GM19455 (cell line): ENCODE measurements at regions not wholly inside any gene's neighbourhood (a gene's known extent, or its start where the extent isn't known, plus 50 kb on each side); places are given as distances from the start of the nearest gene placed in this dataset.
"Not testable (repeated sequence)": the region's sequence is repeated elsewhere in the genome, so short reads cannot be mapped to it uniquely, and the experiment has no call there.

Experiments used
- ATAC-seq: cut with Tn5 transposase; IDR thresholded peaks from one replicate; pipeline ENCODE4 v1.9.1; 2021; ENCODE audit not compliant: unreplicated experiment

DNA sequence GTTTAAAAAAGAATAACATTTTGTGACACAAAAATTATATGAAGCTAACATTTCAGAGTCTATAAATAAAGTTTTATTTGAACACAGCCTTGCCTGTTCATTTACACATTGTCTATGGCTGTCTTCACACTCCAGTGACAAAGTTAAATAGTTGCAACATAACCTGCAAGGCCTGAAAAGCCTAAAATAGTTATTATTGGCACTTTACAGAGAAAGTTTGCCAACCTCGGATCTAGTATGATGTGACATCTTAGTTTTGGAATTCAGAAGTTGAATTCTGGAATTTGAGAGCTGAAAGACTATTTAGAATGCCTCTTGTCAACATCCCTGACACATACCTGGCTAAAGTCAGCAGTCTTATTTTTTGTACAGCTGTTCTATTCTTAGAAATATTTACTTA lies 68.3 kb downstream of the DYRK2 start:
- ATAC-seq: no peak

DNA sequence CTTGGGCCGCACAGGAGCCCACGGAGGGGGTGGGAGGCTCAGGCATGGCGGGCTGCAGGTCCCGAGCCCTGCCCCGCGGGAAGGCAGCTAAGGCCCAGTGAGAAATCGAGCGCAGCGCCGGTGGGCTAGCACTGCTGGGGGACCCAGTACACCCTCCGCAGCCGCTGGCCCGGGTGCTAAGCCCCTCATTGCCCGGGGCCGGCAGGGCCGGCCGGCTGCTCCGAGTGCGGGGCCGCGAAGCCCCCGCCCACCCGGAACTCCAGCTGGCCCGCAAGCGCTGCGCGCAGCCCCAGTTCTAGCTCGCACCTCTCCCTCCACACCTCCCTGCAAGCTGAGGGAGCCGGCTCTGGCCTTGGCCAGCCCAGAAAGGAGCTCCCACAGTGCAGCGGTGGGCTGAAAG lies 70.8 kb downstream of the DYRK2 start:
- not testable (repeated sequence) for ATAC-seq

DNA sequence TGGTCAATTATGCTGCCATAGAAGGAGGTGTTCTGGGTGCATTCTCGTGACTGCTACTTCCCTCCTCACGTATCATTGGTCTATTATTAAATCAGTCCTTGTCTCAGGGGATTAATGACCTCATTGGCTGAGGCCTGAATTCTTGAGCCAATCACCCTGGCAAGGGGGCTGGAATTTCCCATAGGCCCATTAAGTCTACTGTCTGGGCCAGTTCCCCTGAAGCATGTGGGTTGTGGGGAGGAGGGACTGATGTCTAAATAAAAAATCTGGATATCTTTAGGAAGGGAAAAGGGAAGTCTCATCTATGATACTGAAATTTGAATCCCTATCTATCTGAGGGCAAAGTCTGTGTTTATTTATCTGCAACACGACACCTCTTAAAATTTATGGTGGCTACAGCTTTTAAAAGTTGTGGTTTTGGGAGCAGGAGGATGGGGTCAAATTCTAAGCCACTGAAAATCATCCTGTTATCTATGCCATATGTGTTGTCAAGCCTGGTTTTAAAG lies 71.9 kb downstream of the DYRK2 start:
- ATAC-seq: no peak

DNA sequence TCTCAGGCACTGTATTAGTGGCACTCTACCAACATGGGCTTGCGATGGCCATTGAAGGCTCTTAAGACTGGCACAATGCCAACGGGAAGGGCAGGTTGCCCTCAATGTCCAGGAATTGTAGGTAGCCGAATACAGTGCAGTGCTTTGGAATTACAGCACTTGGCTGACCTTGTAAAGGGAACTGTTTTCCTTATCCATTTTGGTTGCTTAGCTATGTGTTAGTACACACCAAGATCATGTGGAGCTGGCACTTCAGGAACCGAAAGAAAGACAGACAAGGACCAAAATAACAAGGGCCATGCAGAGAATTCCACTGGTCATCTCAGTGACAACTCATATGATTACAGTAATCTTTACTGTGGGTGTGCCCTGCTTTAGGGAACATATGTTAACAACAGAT lies 72.7 kb downstream of the DYRK2 start:
- ATAC-seq: no peak

DNA sequence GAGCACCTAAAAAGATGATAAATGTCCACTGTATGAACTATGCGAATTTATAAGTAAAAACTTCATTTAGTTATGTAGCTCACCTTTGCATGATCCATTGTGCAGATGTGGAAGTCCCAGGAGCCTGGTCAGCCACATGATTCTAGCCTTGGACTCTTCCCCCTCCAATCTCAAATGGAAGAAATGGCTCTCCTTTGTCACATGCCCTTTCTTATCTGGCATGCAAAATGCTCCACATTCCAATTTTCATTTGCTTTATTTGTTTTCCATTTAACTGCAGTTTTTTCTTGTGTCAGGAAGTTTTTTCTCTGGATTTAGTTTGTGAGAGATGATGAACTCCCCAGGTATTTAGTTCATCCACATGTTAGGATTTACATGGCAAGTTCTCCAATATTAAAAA lies 73.8 kb downstream of the DYRK2 start:
- no peak for ATAC-seq

DNA sequence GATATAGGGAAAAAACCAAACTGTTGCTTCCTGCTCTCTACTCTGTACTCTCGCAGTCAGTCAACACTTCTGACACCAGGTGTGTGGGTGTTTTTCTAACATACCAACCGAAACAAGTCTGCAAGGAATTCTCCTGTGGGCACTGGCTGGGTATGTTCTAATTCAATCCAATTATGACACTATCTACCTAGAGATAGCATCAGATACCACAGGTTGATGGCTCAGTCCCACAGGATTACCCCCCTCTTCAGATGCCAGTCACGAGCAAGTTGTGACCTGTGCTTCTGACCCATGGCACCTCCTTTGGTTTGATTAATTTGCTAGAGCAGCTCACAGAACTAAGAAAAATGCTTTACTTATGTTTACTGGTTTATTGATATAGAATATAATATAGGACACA lies 78.3 kb downstream of the DYRK2 start:
- ATAC-seq: no peak

DNA sequence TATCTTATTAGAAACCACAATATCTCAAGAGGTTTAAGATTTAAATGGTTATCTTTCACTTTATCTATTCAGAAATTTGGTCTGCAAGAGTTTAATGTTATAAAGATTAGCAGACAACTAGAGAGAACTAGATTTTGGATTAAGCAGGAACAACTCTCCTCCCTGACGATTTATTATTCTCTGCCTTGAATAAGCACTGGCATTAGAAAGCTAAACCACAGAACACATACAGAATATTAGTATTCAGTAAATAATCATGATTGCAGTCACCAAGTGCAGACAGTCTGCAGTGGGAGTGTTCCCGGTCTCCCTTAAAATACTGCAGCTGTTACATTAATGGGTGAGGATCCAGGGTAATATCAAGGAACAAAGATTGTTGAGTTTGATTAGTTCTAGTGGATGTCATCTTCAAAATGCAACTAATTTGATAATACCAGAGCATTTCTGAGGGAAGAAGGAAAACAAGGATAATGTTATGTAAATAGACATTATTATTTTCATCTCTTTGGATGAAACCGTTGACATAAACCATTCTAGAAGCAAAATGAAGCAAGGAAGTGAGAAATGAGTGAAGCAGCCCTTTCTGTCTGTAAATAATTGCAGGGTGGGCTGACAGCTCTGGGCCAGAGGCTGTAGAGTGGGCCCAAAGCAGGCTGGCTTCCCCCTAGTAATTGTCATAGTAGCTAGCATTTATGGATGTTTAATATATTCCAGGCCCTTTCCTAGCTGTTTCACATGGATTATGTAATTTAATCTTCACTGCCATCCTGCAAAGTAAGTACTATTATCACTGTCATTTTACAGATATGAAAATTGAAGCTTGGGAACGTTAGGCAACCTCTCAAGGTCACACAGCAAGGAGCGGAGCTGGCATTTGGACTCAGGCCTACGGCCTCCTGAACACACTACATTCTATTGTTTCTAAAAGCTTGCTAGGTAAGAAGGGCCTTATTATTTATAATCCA lies 79.4 kb downstream of the DYRK2 start:
- ATAC-seq: no peak

DNA sequence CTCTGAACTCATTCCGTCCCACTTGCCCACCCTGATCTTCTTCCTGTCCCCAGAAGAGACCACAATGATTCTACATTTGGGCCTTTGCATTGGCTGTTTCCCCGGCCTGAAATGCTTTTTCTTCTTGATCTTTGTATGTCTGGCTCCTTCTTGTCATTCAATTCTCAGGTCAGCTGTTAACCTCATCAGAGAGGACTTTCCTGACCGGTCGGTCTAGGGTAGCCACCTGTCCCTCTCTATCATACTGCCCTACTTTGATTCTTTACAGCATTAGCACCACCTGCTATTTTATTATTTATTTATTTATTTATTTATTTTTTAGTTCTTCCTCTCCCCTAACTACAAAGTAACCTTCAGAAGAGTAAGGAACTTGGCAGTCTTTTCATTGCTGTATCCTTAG lies 84.3 kb downstream of the DYRK2 start:
- no peak for ATAC-seq

DNA sequence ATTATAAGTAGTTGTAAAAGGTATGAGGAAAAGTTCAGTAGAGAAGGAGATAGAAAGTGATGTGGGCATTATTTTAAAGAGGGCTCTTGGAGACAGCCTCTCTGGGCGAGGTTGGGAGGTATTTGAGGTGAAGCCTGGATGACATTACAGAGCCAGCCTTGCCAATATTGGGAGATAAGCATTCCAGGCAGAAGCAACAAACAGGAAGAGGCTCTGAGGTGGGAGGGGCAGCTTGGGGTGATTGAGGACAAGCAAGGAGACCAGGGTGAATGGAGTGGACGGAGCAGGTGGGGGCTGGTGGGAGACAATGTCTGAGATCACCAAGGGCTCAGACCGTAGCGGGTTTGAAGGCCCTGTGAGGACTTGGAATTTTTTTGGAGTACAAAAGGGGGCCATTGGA lies 87.3 kb downstream of the DYRK2 start:
- ATAC-seq: no peak

DNA sequence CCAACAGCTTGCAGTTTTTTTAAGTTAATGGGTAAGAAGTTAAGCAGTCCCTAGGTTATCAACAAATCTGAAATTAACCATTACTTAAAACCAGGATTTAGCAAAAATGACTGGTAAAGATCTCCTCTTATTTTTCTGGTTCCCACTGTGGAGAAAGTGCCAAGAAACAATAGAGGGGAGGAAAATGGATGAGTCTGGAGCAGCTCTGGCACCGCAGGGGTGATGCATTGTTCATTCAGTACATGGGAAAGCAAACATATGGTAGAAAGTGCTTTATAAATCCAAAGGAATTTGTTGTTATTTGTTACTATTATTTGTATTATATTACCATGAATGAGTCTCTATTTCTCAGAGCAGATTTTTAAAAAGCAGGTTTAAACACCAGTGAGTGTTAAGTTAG lies 92.2 kb downstream of the DYRK2 start:
- no peak for ATAC-seq

DNA sequence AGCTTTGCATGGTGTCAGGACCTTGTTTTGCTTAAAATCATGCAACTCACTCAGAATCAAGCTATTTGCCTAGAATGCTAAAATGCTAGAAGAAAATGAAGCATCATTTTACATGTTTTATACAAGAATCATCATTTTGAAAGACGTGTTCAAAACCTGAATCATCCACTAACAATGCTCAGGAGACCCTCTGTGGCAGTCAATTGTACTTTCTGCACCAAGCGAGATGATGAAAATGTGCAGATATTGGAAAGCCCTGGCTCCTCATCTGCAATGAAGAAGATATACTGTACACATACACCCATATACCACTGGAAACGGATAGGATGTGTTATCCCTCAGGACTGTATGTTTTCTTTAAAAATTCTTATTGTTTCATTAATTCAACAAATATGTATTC lies 92.7 kb downstream of the DYRK2 start:
- ATAC-seq: no peak

DNA sequence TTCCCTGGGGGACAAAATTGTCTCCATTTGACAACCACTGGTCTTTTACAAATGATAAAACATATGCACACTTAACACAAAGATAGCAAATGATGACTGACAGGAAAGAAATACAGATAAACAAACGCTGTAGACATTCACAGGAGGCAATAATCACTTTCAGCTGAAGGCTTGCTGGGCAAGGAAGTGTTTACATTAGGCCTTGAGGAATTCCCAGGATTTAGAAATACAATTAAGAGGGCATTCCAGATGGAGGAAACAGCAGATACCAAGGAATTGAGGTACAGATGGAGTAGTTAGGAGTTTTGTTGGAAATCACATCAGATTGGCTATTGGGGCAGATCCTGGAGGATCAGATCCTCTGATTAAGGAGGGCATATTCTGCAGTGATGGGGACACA lies 93.9 kb downstream of the DYRK2 start:
- no peak for ATAC-seq

DNA sequence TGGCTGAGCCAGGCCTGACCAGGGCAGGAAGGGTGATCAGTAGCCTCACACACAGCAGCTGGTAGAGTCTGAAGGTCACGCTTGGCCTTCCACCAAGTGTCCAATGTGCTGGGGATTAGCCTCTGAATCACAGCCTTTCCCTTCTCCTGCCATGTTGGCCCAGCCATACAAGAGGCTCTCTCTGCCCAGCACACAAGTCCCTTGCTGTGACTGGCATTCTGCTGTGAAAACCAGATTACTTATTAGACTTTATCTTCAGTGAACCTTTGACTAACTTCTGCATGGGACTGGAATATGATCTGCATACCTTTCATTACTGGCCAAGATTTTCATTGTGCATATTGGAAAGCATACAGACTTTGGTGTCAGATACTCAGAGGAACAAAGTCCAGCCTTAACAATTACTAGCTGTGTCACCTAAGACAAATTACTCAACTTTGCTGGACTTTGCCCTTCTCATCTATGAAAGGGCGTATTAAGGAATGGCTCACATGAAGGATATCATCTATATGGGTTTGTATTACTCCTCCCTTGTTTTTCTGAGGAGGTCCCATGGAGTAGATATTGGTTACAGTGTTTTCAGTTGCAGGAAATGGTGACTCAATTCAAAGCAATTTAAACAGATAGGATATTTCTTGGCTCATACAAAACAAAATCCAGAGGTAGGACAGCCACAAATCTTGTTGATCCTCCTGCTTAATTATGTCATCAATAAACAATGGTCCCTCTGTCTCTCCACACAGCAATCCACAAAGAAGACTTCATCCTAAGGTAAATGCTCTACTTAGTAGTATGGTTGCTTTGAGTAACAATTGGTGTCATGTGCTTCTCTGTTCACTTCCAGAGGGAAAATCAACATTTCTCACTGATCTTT lies 99.6 kb downstream of the DYRK2 start:
- no peak for ATAC-seq

DNA sequence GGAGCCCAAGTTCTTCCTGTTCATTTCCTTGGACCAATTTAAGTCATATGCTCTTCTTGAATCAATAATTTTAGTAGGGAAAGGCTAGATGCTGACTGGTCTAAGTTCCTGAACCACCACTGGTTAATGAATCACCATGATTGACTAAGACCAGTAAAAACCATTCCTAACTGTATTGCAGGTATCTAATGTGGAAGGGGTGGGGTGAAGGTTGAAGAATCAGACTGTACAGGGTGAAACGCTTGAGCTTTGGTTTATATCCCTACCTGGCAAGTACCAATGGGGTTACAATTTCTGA lies 100.1 kb downstream of the DYRK2 start:
- no peak for ATAC-seq

DNA sequence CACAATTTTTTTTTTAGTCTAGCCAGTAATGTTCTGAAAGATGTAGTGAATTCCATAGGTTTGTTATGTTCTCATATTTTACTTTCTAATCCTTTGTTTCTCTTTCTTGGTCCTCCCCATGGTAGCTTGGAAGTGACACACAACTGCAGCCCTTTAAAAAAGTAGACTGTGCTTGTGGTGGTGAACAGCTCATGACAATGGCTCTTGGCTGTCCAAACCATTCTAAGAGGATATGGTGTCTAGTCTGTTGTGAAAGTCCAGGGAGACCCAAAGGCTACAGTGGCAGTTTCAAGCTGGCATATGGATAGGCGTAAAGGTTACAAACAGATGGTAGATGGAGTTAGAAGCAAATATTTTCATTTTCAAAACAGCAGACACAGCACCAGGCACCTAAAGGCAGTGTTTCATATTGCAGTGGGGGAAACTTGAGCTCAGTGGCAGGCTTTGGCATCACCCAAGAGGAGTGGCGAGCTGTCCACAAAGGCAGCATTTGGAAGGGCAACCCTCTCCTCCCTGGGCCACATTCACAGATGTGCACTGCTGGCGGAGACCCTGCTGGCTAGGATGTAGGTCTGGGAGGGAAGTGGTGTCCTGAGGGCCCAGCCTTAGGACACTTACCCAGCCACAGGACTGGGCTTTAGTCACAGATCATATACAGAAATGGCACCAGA lies 102.1 kb downstream of the DYRK2 start:
- ATAC-seq: no peak

DNA sequence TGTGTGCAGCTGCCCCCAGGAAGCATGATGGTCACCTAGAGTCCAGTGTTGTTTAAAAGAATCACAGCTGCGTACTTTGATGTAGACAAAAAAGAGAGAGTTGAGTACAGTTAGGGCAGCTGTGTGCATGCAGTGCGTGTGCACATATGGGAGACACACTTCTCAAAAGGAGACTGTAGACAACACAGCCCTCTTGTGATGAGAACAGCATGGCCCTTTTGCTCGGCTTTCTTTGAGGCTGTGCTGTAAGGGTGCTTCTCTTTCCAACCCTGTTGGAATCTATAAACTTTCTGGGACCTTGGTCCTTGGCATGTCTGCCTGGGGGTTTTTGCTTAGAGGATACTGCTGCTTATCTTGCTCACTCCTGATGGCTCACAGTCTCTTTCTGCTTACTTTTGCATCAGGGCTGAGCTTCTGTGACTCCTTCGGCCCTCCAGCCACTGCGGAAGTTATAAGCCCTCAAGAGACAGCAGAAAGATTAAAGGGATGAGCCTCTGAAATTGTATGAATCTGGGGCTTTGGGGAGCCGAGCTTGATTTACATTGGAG lies 102.9 kb downstream of the DYRK2 start:
- ATAC-seq: no peak

DNA sequence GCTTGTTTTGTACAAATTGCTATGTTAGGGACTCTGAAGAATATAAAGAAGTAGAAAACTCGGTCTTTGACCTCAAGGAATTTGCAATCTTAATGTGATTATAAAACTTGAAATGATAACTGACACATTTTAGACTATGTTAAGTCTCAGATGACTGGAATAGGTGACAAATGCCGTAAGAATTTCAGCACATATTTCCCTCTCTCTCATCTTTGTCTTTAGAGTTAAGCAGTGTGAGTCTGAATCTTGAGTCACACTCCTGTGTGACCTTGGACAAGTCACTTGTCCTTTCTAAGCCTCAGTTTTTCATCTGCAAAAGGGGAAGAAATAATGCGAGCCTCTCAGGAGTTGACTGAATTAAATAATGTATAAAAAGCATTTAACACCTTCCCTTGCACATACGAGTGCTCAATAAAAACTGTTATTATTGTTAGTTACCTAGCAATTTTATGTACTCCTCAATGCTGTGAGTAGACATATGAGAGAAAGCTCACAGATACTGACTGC lies 103.7 kb downstream of the DYRK2 start:
- ATAC-seq: no peak

DNA sequence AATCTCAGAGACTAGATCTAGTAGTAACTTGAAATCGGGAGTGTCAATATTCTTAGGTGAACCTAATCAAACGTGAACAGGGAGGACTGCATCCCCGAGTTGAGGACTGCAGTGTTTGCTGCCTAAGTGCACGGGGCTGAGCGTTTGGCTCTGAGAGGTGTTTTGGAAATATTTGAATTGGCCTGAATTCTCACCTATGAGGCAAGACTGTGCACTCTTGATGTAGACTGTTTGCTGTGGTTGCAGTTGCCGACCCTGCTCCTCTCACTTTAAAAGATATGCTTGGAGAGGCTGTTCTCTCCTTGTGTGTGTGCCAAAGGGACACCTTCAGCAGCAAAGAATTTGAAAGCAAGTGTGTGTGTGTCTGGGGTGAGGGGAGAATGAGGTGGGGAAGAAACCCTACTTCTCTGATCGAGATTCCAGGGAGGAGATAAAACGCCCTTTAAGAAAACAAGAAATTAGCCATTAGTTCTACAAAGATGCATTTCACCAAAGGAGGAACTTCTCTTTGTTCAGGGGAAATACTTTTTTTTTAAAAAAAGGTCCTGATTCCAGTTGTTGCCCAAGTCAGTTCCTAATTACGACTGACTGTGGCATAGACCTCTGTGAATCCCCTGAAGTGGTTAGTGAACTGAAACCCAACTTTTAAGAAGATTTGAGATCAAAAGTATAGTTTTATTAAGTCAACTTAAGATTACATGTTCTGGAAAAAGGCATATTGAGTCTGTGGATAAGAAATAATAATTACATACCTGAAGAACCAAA lies 106.6 kb downstream of the DYRK2 start:
- ATAC-seq: no peak

DNA sequence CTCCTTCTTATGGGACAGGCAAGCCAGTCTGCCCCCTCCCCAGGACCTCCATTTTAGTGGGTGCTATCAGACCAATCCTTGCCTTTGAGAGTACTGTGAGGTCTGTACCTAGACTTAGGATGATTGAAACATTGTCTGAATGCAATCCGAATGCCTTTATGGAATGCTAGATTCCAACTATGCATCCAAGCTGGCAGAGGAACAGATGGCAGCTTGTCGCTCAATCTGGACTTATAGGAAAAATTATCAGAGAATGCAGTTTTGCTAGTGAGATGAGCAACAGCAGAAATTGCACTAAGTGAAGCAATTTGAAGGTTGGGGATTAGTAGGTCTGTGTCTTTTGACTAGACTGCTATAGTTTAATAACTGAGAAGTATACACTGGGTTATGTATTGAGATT lies 109.1 kb downstream of the DYRK2 start:
- ATAC-seq: no peak

DNA sequence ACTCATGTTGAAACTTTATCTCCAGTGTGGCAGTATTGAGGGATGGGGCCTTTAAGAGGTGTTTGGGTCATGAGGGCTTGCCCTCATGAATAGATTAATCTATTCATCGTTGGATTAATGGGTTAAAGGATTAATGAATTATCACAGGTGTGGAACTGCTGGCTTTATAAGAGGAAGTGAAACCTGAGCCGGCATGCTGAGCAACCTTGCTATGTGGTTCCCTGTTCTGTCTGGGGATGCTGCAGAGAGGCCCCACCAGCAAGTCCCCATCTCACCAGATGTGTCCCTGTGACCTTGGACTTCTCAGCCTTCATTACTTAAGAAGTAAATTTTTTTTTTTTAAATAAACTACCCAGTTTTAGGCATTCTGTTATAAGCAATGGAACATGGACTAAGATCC lies 109.6 kb downstream of the DYRK2 start:
- peak; percentile 98 for ATAC-seq
